ENCODE measurements at regions not wholly inside any gene's neighbourhood (a gene's known extent, or its start where the extent isn't known, plus 50 kb on each side); places are given as distances from the start of the nearest gene placed in this dataset.

- no peak for TF ChIP-seq CTCF (IDR thresholded peaks at IDR 0.05; ENCODE audit: borderline replicate concordance, insufficient read depth, low read depth, low read length)
- H3K4me3 ChIP-seq (ENCODE audit: low read depth, low read length): no peak overlapping the region
Observed at GRCh38 chr6:108751851-108752732, 96.1 kb upstream of the ARMC2 start.

GRCh38 chr6:108752733-108753590, 95.3 kb upstream of the ARMC2 start:
- H3K4me3 ChIP-seq (ENCODE audit: low read depth, low read length): no peak overlapping the region
- no peak for TF ChIP-seq CTCF (IDR thresholded peaks at IDR 0.05; ENCODE audit: borderline replicate concordance, insufficient read depth, low read depth, low read length)

GRCh38 chr6:108755257-108756240, 92.7 kb upstream of the ARMC2 start:
- no peak overlapping the region for H3K4me3 ChIP-seq (ENCODE audit: low read depth, low read length)

GRCh38 chr6:108757357-108757756, 90.9 kb upstream of the ARMC2 start:
- no peak overlapping the region for H3K4me3 ChIP-seq (ENCODE audit: low read depth, low read length)
- no peak for TF ChIP-seq CTCF (IDR thresholded peaks at IDR 0.05; ENCODE audit: borderline replicate concordance, insufficient read depth, low read depth, low read length)

More at GRCh38 chr6:108755257-108756240, 92.7 kb upstream of the ARMC2 start:
- TF ChIP-seq CTCF (IDR thresholded peaks at IDR 0.05; ENCODE audit: borderline replicate concordance, insufficient read depth, low read depth, low read length): no peak

GRCh38 chr6:108758884-108759283, 89.3 kb upstream of the ARMC2 start:
- no peak for TF ChIP-seq CTCF (IDR thresholded peaks at IDR 0.05; ENCODE audit: borderline replicate concordance, insufficient read depth, low read depth, low read length)
- no peak overlapping the region for H3K4me3 ChIP-seq (ENCODE audit: low read depth, low read length)
